EL (cell line): ENCODE measurements at regions not wholly inside any gene's neighbourhood (a gene's known extent, or its start where the extent isn't known, plus 50 kb on each side); places are given as distances from the start of the nearest gene placed in this dataset.

Experiments used
- DNase-seq: peaks from one replicate; pipeline ENCODE4 v3.0.0-alpha.2; 2016

DNA sequence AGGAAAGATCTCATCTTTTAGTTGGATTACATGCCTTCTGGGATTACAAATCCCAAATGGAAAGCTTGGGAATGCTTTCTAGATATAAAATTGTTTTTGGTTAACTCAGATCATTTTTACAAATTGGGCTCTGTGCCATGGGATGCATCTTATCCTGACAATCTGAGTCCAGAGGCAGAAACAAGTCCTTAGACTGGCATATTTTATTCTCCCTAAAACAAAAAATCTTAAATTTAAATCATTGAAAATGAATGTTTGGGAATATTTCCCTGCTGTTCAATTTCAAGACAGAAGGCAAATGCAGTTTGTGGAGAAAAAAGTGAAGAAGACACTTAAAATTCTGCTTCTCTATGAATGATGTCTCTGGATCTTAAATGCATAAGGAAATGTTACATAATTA is 456.6 kb upstream of the GOT2 start:
- DNase-seq: no peak

DNA sequence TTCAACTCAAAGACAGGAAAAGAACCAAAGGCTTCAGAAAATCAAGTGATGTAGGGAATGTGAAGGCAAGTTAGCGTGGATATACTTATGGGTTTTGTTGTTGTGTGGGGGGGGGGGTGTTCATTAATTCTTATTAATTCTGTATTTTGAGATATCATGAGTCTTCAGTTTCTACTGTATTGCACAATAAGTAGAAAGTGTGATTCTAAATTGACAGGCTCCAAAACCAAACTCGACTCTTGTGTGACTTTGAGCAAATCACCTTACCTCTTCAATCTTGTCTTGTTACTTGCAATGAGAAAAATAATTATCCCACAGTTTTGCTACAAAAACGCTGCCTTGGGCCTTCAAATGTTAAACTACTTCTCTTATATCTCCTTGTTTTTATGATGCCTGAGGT is 453.9 kb upstream of the GOT2 start:
- DNase-seq: no peak

DNA sequence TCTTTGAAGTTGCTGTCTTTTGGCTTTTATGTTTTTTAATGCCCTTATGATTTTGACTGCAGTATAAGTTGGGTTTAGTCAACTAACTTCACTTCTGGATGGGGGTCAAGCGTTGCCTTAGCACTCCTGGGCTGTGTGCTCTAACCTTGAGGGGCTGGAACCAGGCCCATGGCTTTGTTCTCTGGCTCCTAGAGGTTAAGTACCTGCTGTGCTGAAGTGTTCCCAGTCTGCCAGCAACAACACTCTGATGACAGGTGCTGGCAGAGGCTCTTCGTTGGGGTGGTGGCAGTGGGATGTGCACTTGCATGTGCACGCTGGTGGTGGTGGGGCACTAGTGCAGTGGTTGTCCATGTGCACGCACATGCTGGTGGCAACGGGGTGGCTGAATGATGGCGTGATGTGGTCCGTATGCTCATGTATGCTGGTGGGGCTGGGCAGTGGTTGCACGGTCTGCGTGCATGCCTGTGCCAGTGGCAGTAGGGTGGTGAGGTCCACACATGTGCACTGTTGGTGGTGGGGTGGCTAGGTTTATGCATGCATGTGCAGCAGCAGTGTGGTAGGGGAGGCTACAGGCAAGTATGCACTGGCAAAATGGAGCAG is 447.8 kb upstream of the GOT2 start:
- DNase-seq: no peak

DNA sequence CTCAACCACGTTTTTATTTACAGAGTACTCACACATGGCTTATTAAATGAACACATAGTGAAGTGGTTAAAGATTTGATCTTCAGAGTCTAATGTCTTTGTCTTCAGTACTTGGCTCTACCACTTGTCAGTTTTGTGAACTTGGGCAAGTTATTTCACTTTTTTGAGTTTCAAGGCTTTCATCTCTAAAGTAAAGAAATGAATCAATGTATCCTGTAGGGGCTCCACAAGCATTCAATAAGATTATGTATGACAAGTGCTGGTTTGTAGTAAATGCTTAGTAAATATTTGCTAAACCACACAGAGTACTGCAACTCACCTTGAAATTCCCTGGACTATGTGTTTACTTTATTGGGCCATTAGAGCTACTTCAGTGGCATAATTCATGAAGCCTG is 446.0 kb upstream of the GOT2 start:
- no peak for DNase-seq

DNA sequence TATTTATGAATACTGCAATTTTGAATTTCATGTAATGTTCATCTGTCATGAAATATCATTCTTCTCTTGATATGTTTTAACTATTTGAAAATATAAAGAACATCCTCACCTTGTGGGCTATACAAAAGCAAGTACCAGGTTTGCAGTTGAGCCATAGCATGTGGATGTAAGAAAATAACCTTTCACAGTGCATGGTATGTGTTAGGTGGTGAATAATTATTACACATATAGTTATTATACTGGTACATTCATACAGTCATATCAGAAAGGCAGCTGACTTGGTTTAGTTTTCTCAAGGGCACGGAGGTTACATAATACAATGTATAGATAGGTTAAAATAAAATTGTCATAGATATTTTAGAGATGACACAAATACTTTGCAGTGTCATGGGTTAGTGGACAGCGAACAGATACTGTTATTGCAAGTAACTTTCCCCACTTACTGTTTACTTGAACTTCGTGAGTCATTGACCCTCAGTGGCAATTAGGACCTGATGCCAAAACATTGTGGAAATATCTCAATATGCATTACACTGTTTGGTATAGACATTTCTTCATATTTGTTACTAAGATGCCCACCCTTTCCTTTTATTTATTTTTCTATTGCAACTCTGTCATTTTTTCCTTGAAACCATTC is 445.4 kb upstream of the GOT2 start:
- DNase-seq: peak; percentile 78

DNA sequence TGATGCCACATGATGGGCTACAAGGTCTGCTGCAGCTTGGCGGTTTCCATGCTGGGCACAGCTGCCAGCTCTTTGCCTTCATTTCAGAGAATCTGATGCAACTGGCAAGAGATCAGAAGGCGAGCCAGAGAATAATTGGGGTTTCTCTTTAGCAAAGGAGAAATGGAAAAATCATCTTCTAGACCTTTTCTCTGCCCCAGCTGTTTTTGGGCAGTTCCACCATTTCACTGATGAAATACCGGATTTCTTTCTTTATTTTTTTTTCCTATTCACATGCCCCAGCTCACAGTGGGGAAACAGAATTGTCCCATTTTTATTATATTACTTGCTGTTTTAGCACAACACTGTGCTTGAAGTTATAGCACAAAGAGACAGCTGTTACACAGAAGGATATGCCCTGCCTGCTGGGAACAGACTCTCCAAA is 439.3 kb upstream of the GOT2 start:
- no peak for DNase-seq

DNA sequence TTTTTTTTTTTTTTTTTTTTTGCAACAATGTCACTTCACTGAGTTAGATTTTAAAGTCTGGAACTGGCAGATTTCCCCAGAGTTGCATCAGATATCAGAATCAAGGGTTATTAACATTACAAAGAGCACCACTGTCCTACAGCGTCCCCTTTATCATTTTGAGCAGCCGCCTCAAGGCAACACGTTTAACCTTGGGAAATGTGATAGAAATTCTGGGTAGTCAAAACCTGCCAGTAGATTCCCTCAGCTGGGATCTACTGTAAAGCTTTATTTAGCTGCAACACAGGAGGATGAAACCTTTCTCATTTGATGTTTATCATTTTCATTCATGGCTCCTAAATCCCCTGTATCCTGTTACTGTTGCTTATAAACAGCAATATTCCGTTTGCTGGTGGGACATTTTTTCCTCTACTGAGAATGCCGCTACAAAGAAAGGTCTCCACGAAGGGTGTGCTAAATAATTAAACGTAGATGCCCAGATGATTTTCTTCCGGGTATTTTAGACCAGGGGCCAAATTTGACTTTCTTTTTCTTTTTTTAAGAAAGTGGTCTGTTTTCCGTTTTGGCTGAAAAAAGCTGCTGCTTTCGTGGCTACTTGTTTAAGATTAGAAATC is 436.1 kb upstream of the GOT2 start:
- no peak for DNase-seq

DNA sequence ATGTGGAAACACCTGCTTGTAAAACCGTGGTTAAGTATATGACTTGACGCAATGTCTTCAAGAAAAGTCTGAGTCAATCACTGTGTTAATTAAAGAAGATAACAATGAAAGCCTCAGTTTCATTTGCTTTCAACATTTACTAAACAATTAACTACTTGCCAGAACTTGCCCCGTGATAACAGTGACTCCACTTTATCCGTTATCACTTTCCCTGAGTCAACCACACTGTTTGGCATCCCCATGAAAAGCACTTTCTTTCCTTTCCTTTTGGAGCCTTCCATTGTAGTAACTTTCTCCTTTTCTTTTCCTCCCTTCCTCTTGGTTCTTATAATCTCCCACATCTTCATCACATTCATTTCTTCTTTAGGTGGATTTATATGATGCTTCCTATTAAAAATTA is 435.1 kb upstream of the GOT2 start:
- DNase-seq: no peak

DNA sequence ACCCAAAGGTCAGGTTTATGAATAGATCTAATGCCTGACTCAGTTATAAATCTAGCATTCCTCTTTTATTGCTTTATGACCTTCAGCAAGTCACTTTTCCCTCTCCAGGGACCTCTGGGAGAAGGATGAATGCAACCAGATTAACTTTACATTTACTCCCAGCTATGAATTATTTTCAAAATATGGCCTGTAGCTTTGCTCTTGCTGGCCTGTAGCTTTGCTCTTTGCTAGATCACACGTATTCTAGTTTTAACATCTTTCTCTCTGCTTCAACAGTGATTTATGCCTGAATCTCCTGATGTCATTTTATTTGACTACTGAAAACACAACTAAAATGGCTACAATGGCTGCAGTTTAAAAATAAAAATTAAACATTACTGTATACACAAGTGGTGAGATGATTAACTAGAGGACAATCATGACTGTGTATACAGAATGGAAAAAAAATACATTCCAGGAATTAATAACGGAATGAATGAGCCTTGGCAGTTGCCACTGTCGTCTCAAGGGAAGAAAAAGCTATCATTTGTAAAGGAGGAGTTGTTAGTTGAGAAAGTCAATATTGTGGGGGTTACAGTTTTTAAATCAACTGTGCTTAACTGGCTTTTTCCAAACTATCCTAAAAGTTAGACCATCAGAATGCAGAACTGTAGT is 434.5 kb upstream of the GOT2 start:
- DNase-seq: peak; percentile 5

DNA sequence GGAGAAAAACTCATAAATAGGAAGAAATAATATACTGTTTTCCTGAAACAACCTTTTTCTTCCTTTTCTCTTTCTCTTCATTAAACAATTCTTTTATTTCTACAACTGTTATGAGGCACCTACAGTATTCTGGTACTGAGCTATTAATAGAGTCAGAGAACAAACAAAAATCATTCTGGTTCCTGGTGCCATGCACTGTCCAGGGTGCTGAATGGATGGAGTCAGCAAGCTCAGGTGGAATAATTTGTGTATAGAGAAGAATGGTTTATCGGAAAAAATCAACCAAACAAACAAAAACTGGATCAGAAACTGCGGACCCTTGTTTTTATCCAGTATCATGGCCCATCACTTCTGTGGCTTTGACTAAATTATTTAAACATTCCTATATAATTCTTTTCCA is 430.3 kb upstream of the GOT2 start:
- peak; percentile 4 for DNase-seq

DNA sequence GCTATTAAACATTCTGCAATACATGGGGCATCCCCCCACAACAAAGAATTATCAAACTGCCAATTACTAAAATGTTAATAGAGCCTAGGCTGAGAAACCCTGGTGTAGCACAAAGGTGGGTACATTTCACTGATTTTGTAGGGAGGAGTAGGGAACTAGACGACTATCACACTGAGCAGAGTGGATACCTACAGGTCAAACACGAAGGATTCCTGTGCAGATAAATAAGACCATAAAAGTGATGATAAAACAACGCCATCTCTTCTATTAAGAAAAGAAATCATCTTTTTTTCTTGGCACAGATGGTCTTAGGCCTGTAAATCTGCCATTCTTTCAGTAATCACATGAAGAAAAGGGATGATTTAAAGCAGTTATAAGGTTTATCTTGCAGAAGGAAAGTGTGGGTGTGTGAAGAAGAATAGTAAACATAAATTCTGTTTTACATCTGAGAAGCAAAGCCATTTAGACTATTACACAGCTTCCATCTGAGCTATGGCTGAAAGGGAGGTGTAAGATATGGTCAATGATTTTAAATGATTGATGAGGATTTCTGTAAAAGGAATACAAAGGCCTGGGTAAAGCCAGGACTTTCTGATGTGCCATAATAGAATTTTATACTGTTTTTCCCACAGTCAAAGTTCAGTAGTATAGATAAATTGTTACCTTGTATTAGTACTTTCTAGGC is 429.4 kb upstream of the GOT2 start:
- no peak for DNase-seq

DNA sequence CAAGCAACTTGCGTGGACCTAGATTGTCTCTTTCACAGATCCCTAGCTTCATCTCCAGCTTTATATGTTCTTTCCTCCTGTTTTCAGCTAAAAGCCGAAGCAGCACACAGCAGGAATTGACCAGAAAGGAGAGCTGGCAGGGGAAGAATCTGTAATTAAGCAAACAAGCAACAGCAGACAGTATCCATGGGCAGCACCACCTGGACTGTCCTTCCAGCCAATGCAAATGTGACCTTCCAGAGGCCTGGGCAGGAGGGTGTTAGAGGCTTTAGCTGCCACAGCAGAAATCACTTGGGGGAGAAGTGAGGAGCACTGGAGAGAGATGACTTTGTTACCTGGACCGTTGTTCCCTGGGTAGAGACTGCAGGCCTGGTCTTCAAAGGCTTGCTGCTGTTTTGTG is 427.6 kb upstream of the GOT2 start:
- DNase-seq: no peak

DNA sequence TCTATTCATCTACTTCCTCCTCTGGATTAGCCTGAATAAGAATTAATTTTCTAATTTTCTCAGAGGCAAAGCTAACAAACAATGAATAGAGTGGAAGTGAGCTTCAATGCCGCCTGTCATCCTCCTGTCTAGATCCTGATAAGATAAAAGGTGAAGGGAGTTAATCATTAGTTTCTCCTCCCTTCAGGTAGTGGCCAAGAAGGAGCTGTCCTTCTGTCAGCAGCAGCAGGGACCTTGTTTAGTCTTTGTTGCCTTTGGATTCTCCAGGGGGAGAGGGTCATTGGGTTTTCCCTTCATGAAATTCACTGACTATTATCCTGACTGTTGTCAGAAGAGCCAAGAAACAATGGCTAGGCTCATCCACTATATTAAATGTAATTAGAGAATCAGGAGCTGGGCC is 420.2 kb upstream of the GOT2 start:
- no peak for DNase-seq

DNA sequence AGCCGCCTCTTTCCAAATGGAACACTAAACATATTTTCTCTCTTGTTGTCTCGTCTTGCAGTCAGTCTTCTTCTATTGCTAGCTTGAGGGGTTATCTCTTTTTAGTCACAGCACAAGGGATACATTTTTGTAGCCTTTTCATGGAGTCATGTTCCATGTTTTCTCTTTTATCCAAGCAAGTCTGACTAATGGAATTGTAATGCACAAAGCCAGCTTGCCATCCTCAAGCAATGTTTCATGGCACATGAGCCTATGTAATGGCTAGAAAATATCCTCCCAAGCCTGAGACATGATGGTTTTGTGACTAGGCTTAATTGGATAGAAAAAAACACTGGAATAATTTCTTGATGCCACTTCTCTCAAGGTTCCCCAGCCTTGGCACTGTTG is 414.6 kb upstream of the GOT2 start:
- peak; percentile 73 for DNase-seq

DNA sequence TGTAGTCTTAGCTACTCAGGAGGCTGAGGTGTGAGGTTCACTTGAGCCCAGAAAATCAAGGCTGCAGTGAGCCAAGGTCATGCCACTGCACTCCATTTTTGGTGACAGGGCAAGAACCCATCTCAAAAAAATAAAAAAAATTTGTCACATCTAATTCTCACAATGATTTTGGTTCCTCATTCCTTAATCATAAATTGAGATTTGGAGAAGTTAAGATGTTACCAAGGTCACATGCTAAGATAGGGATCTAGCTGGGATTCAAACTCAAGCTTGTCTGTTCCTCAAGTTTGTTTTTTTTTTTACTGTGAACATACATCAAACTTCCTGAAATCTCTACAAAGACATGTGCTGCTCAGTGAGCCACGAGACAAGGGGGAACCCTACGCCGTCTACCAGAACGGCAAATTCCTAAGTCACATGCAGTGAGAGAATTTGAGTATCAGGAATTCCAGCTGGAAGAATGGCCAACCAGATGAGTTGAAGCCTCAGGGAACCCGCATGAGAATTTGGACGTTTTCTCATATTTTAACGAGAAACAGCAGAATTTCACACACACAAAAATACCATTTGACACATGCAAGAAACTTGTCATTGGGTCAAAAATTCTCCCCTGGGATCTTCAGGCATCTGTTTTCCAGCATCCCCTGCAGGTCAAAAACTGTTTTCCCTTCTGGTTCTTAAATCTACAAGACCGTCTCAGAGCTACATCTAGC is 414.1 kb upstream of the GOT2 start:
- DNase-seq: peak; percentile 54

DNA sequence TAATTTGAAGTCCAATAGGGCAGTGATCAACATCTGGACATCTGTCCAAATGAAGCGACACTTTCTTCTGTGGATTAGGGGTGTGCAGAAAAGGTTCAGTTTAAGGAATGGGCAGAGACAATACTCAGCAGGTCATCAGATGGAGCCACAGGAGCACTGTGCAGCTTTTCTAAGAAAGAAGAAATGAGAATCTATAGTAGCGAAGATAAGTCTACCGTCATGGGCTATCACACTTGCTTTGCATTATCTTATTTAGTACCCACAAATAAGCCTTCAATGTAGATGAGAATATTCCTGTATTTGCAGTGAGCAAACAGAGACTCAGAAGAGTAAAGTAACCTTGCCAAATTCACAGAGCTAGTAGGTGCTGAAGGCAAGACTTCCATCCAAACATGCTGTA is 412.0 kb upstream of the GOT2 start:
- DNase-seq: no peak

DNA sequence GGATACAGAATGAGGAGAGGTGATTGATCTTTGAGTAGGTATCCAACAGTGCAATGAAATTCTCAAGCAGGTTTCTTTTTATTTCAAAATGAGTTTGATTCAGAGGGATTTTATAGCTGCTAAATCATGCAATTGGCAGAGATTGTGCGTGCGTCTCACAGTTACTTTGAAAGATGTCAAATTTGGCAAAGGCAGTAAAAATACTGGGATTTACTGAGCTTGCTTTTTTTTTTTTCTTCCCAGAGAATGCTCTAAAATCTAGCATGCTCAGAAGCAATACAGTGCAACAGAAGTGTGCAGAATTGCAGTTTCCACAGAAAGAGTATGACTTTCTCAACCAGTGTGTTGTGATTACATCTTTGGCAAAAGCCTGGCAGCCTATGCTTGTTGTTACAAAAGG is 410.7 kb upstream of the GOT2 start:
- DNase-seq: no peak

DNA sequence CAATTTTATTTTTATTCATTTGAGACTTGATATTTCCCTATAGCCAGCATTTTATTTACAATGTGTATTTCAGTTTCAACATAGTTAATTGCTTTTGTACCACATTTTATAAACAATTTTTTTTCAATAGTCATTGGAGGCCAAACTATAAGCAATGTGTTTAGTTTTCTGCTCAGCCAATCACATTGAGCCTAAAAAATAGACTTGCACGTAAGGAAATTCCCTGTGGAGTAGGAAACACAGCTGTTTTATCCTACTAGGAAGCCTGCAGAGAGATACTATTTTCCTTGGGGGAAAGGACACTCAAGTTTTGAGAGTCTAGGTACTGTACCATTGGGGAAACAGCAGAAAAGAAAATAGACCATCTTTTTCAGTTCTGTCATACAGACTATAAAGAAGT is 410.2 kb upstream of the GOT2 start:
- no peak for DNase-seq

DNA sequence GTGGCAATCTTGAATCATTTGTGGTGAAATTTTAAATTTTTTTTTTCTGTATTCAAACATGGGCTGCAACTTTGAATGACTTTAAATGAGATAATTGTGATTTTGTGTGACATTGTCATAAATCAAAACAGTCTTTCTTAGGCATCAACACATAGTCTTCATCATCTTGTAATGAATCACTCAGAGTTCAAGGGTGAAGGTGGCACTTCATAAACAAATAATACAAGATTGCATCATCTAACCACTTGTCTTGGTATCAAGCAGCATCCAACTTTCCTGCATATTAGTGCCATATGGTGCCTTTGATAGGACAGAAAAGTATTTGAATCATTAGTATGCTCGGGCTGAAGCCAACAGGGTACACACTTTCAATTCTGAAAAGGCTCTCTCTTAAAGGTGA is 392.4 kb upstream of the GOT2 start:
- DNase-seq: peak; percentile 67

DNA sequence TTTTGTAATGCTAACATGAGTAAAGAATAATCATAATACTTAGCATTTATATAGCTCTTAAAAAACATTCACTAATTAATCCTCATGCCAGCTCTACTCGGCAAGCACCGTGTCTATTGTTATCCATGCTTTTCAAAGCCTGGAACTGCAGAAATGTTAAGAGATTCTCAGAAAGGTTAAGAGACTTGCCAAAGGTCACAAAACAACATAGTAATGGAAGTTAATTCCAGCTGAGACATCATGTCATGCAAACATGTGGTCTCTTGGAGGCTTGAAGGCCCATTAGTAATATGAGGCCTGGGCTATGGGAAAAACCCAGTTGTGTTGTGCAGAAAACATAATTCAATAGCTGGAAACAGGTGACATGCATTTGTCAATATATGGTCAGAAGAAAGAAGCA is 389.9 kb upstream of the GOT2 start:
- DNase-seq: no peak

DNA sequence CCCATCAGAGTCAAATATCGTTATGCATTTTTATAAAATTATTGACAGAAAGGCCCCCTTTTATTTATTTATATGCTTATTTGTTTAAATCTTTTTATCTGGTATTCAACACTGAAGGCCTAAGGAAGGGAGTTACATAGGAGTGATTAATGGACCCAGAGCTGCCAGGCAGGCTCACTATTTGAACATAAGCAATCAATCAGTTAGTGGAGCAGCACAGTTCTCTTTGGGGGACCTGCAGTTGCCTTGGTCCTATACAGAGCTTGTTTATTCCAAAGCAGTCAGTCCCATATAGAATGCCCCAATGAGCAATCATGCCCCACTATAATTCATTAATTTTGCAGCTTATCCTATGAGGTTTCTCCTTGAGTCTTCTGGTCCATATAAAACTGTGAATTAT is 389.4 kb upstream of the GOT2 start:
- DNase-seq: no peak

DNA sequence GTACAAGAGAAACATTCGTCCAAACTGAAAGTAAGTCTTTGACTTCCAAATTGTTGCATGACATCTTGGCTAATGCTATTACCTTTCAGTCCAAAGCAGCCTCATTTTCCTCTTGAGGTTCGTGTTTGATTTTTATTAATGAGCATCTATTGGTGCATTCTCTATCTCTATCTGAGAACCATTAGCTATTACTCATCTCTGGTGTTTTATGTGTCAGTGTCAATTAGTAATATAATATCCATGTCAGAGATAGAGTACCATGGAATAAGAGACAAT is 388.1 kb upstream of the GOT2 start:
- no peak for DNase-seq
